ENCODE measurements at regions not wholly inside any gene's neighbourhood (a gene's known extent, or its start where the extent isn't known, plus 50 kb on each side); places are given as distances from the start of the nearest gene placed in this dataset.
A peak's percentile ranks its signal among the peaks of the same experiment; 100 is the strongest.

- Histone ChIP-seq H4K20me1 (ENCODE audit: insufficient read depth) (no peaks in the 10 kb centered on the region), H3K9me2 (no peaks in the 10 kb centered on the region), H3K27me3 (ENCODE audit: insufficient read depth) (no peaks in the 10 kb centered on the region), H3K36me3 (replicated peaks in 1 of 2; ENCODE audit: control insufficient read depth in 1 of 2, insufficient read depth in 2 of 2, low read length in 1 of 2) (no peaks in the 10 kb centered on the region), H3K9ac (no peak overlapping the region), H3K4me2 (no peak overlapping the region), H3K4me1 (ENCODE audit: control insufficient read depth in 1 of 2, insufficient read depth in 2 of 2, low read depth in 1 of 2, low read length in 1 of 2) (peaks cover 0 to 33% of the 10 kb centered on the region in 2 experiments; a peak in 1 of 4 replicates), H3K9me3 (no peaks in the 10 kb centered on the region), H3K27ac (ENCODE audit: low read depth in 2 of 2, low read length in 1 of 2) (no peak overlapping the region), H3K79me2 (ENCODE audit: insufficient read depth) (no peaks in the 10 kb centered on the region), H3K4me3 (ENCODE audit: low read depth in 2 of 2, low read length in 1 of 2) (no peak overlapping the region), H2AFZ (ENCODE audit: low read depth) (no peak overlapping the region), H3F3A (replicated peaks; ENCODE audit: insufficient read depth) (no peaks in the 10 kb centered on the region)
- ChIA-PET CTCF (interaction anchor here (1.5 to 1.9 kb wide), 2 partner anchors 135 to 149 kb away, joined by 3 to 5 read pairs; no protein-coding TSS in a partner anchor), POLR2A (no interaction called here)
- DNase-seq = no peak
- TF ChIP-seq RFX5 (IDR thresholded peaks at IDR 0.05; ENCODE audit: low read length) = no peak
- WGBS (ENCODE audit: low lambda C conversion rate) = 38% methylated on average over 15 of the region's 15 CpGs
Measured at GRCh38 chr3:10602769-10603768, 97.7 kb upstream of the ATP2B2 start.

- H4K20me1 ChIP-seq (ENCODE audit: insufficient read depth) = no peaks in the 10 kb centered on the region
- peaks cover 0 to 12% of the 10 kb centered on the region in 2 experiments; a peak in 1 of 4 replicates for H3K4me1 ChIP-seq (ENCODE audit: control insufficient read depth in 1 of 2, insufficient read depth in 2 of 2, low read depth in 1 of 2, low read length in 1 of 2)
- H3K27me3 ChIP-seq (ENCODE audit: insufficient read depth) = no peaks in the 10 kb centered on the region
- no peak overlapping the region for H3K4me3 ChIP-seq (ENCODE audit: low read depth in 2 of 2, low read length in 1 of 2)
- no peak overlapping the region for H3K9ac ChIP-seq
- no peak overlapping the region for H2AFZ ChIP-seq (ENCODE audit: low read depth)
- H3K79me2 ChIP-seq (ENCODE audit: insufficient read depth) = no peaks in the 10 kb centered on the region
- no peak for TF ChIP-seq USF1 (IDR thresholded peaks at IDR 0.05; ENCODE audit: borderline replicate concordance, low read depth)
- no peak for TF ChIP-seq MAX (IDR thresholded peaks at IDR 0.05; ENCODE audit: low read depth)
- TF ChIP-seq FOXJ3 (CRISPR knock-in tag; IDR thresholded peaks at IDR 0.05) = no peak
- TF ChIP-seq GABPA (IDR thresholded peaks at IDR 0.05; ENCODE audit: low read depth) = no peak
- no peak for TF ChIP-seq TAF1 (IDR thresholded peaks at IDR 0.05; ENCODE audit: borderline replicate concordance, low read depth, low read length)
- DNase-seq = peak; percentile 73
- ChIA-PET CTCF (interaction anchor here (0.8 to 1.1 kb wide), 2 partner anchors 11 to 129 kb away, joined by 4 to 5 read pairs; no protein-coding TSS in a partner anchor), POLR2A (no interaction called here)
- H3K9me2 ChIP-seq = no peaks in the 10 kb centered on the region
- H3F3A ChIP-seq (replicated peaks; ENCODE audit: insufficient read depth) = no peaks in the 10 kb centered on the region
- no peak overlapping the region for H3K27ac ChIP-seq (ENCODE audit: low read depth in 2 of 2, low read length in 1 of 2)
- H3K9me3 ChIP-seq = no peaks in the 10 kb centered on the region
- H3K36me3 ChIP-seq (replicated peaks in 1 of 2; ENCODE audit: control insufficient read depth in 1 of 2, insufficient read depth in 2 of 2, low read length in 1 of 2) = no peaks in the 10 kb centered on the region
- WGBS (ENCODE audit: low lambda C conversion rate) = 18% methylated on average over 12 of the region's 13 CpGs
- no peak overlapping the region for H3K4me2 ChIP-seq
Measured at GRCh38 chr3:10609134-10609533, 103.7 kb upstream of the ATP2B2 start.

GRCh38 chr3:10614168-10614567 is 108.8 kb upstream of the ATP2B2 start:
- Histone ChIP-seq H3K4me3 (ENCODE audit: low read depth in 2 of 2, low read length in 1 of 2) (no peak overlapping the region), H3K9me3 (no peaks in the 10 kb centered on the region), H3K27me3 (ENCODE audit: insufficient read depth) (no peaks in the 10 kb centered on the region), H3K9me2 (no peaks in the 10 kb centered on the region), H3K27ac (ENCODE audit: low read depth in 2 of 2, low read length in 1 of 2) (no peak overlapping the region), H2AFZ (ENCODE audit: low read depth) (no peak overlapping the region), H3K4me2 (no peak overlapping the region), H4K20me1 (ENCODE audit: insufficient read depth) (no peaks in the 10 kb centered on the region), H3K79me2 (ENCODE audit: insufficient read depth) (no peaks in the 10 kb centered on the region), H3K4me1 (ENCODE audit: control insufficient read depth in 1 of 2, insufficient read depth in 2 of 2, low read depth in 1 of 2, low read length in 1 of 2) (peaks cover 0 to 7% of the 10 kb centered on the region in 2 experiments; a peak in 1 of 4 replicates), H3F3A (replicated peaks; ENCODE audit: insufficient read depth) (no peaks in the 10 kb centered on the region), H3K36me3 (replicated peaks in 1 of 2; ENCODE audit: control insufficient read depth in 1 of 2, insufficient read depth in 2 of 2, low read length in 1 of 2) (no peaks in the 10 kb centered on the region), H3K9ac (no peak overlapping the region)
- ChIA-PET CTCF (interaction anchor here (1.3 to 2.2 kb wide), 4 partner anchors 14 to 269 kb away, joined by 3 to 8 read pairs (median 4); no protein-coding TSS in a partner anchor), POLR2A (no interaction called here)
- peak; percentile 49 for DNase-seq
- TF ChIP-seq RCOR1 (IDR thresholded peaks at IDR 0.05; ENCODE audit: low read length) (peak; percentile 37; the same call in 1 of the 2 replicates), POLR2AphosphoS5 (IDR thresholded peaks at IDR 0.05; ENCODE audit: low read depth, low read length) (no peak), FOXM1 (IDR thresholded peaks at IDR 0.05; ENCODE audit: low read depth) (no peak), NRF1 (IDR thresholded peaks at IDR 0.05; ENCODE audit: low read depth, low read length) (no peak)
- WGBS (ENCODE audit: low lambda C conversion rate) = 4% methylated on average over 7 of the region's 7 CpGs
